ENCODE measurements at regions not wholly inside any gene's neighbourhood (a gene's known extent, or its start where the extent isn't known, plus 50 kb on each side); places are given as distances from the start of the nearest gene placed in this dataset.

GRCh38 chr15:95940431-95940985, 390.0 kb upstream of the NR2F2 start:
- CTCF ChIA-PET (ENCODE audit: low intra/inter-chr PET ratio, low total read pairs) = no interaction called here
- no peak for ATAC-seq
- no peaks in the 10 kb centered on the region for H4K20me1 ChIP-seq (ENCODE audit: insufficient read depth, low read length)
- no peak overlapping the region for H3K9ac ChIP-seq (ENCODE audit: insufficient read depth, low read depth, low read length)
- no peak for FAIRE-seq
- H3K9me3 ChIP-seq (ENCODE audit: low read length) = no peaks in the 10 kb centered on the region
- in situ Hi-C loops (cut with HindIII; ENCODE audit: extremely low pct_ligation_motif_present, low pct_unique_long_range_greater_than_20kb) = no loop called here
- WGBS (ENCODE audit: low lambda C conversion rate) = 48% methylated on average over 10 of the region's 14 CpGs
- no peaks in the 10 kb centered on the region for H3K4me1 ChIP-seq (ENCODE audit: insufficient read depth, low read length)
- H3K79me2 ChIP-seq (ENCODE audit: insufficient read depth, low read length) = no peaks in the 10 kb centered on the region
- no peaks in the 10 kb centered on the region for H3K36me3 ChIP-seq (replicated peaks in 1 of 2; ENCODE audit: control insufficient read depth in 1 of 2, insufficient read depth in 2 of 2, low read length in 2 of 2)
- no peak overlapping the region for H2AFZ ChIP-seq (ENCODE audit: low read length)
- H3K4me2 ChIP-seq (ENCODE audit: low read depth, low read length) = no peak overlapping the region
- no peak for TF ChIP-seq ATF1 (CRISPR knock-in tag; IDR thresholded peaks at IDR 0.05)
- no peak for TF ChIP-seq HDAC2 (CRISPR knock-in tag; IDR thresholded peaks at IDR 0.05)
- TF ChIP-seq, protein P1, sequence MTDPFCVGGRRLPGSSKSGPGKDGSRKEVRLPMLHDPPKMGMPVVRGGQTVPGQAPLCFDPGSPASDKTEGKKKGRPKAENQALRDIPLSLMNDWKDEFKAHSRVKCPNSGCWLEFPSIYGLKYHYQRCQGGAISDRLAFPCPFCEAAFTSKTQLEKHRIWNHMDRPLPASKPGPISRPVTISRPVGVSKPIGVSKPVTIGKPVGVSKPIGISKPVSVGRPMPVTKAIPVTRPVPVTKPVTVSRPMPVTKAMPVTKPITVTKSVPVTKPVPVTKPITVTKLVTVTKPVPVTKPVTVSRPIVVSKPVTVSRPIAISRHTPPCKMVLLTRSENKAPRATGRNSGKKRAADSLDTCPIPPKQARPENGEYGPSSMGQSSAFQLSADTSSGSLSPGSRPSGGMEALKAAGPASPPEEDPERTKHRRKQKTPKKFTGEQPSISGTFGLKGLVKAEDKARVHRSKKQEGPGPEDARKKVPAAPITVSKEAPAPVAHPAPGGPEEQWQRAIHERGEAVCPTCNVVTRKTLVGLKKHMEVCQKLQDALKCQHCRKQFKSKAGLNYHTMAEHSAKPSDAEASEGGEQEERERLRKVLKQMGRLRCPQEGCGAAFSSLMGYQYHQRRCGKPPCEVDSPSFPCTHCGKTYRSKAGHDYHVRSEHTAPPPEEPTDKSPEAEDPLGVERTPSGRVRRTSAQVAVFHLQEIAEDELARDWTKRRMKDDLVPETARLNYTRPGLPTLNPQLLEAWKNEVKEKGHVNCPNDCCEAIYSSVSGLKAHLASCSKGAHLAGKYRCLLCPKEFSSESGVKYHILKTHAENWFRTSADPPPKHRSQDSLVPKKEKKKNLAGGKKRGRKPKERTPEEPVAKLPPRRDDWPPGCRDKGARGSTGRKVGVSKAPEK (CRISPR knock-in tag; IDR thresholded peaks at IDR 0.05; ENCODE audit: borderline replicate concordance) = no peak
- TF ChIP-seq CC2D1A (CRISPR knock-in tag; IDR thresholded peaks at IDR 0.05) = no peak
- TF ChIP-seq SNAI1 (CRISPR knock-in tag; IDR thresholded peaks at IDR 0.05; ENCODE audit: borderline replicate concordance) = no peak
- TF ChIP-seq ZBTB8A (CRISPR knock-in tag; IDR thresholded peaks at IDR 0.05; ENCODE audit: borderline replicate concordance, low read depth) = no peak
- TF ChIP-seq AHR (CRISPR knock-in tag; IDR thresholded peaks at IDR 0.05) = no peak
- TF ChIP-seq, protein P2, sequence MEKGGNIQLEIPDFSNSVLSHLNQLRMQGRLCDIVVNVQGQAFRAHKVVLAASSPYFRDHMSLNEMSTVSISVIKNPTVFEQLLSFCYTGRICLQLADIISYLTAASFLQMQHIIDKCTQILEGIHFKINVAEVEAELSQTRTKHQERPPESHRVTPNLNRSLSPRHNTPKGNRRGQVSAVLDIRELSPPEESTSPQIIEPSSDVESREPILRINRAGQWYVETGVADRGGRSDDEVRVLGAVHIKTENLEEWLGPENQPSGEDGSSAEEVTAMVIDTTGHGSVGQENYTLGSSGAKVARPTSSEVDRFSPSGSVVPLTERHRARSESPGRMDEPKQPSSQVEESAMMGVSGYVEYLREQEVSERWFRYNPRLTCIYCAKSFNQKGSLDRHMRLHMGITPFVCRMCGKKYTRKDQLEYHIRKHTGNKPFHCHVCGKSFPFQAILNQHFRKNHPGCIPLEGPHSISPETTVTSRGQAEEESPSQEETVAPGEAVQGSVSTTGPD (CRISPR knock-in tag; IDR thresholded peaks at IDR 0.05) = no peak
- no peak for TF ChIP-seq ZNF670 (CRISPR knock-in tag; IDR thresholded peaks at IDR 0.05; ENCODE audit: borderline replicate concordance)
- DNase-seq (ENCODE audit: low spot score) = no peak
- intact Hi-C loops (cut with micrococcal nuclease; ENCODE audit: unreplicated experiment) = no loop called here
- BruUV-seq (replicated peaks) = no TSS peak
- POLR2A ChIA-PET = no interaction called here
- no peaks in the 10 kb centered on the region; a peak in 1 of 5 replicates for H3K27me3 ChIP-seq (ENCODE audit: control insufficient read depth in 1 of 2, insufficient read depth in 2 of 2, low read length in 2 of 2)
- no peak overlapping the region for H3K27ac ChIP-seq (ENCODE audit: extremely low read length, insufficient read depth, low read length)
- H3K4me3 ChIP-seq (replicated peaks in 1 of 3; ENCODE audit: insufficient read depth in 1 of 3, low read depth in 2 of 3, low read length in 3 of 3) = no peak overlapping the region
